Right cardiac atrium (tissue), 5 donors: ENCODE measurements at regions not wholly inside any gene's neighbourhood (a gene's known extent, or its start where the extent isn't known, plus 50 kb on each side); places are given as distances from the start of the nearest gene placed in this dataset.

Experiments
- ATAC-seq, 2 donors: fragments of 200-7000 bp; cut with Tn5 transposase; one replicate each; pipeline versions ENCODE4 v1.8.0 to v1.9.1; 2020; ENCODE audit warnings: moderate library complexity in 2 of 2, mild to moderate bottlenecking in 1 of 2
- DNase-seq, 3 donors: peaks; one replicate each; pipeline ENCODE4 v3.0.0-alpha.2; 2020
- H3K27ac ChIP-seq: one replicate; pipeline ENCODE4 v1.5.1; 2013; ENCODE audit warnings: mild to moderate bottlenecking, low read length, control low read depth, moderate library complexity
- H3K27me3 ChIP-seq: one replicate; pipeline ENCODE4 v1.6.1; 2013; ENCODE audit not compliant: control insufficient read depth, insufficient read depth
- H3K4me1 ChIP-seq: one replicate; pipeline ENCODE4 v1.6.1; 2013; ENCODE audit warnings: low read length; ENCODE audit not compliant: control insufficient read depth, insufficient read depth
- H3K4me3 ChIP-seq: one replicate; pipeline ENCODE4 v1.5.1; 2013; ENCODE audit warnings: low read length, control low read depth
- H3K9me3 ChIP-seq: one replicate; pipeline ENCODE4 v1.6.1; 2013; ENCODE audit warnings: low read length; ENCODE audit not compliant: control insufficient read depth
- WGBS: extraction: QIAGEN DNeasy Blood & Tissue Kit; methylation state at CpG from one replicate; pipeline ENCODE4 v1.1.7; 2013; 5-methylcytosine and 5-hydroxymethylcytosine counted together
- intact Hi-C, 4 donors: fragments of 100-400 bp; cut with DNase I; formaldehyde crosslinking; loops; one replicate each; pipeline versions ENCODE4 v1.11.0 to v1.14.0; 2022 to 2023
- donor health status: healthy with polysubstance abuse.
- donor health status: DM: no; HTN: yes; CAD: no.
- donor health status: DM: no; HTN: no; CAD: no.
- donor health status: DM: no; HTN: yes; CAD: no; lungs with severe emphysema.
- donor health status: DM: yes; HTN: yes; CAD: no.

DNA sequence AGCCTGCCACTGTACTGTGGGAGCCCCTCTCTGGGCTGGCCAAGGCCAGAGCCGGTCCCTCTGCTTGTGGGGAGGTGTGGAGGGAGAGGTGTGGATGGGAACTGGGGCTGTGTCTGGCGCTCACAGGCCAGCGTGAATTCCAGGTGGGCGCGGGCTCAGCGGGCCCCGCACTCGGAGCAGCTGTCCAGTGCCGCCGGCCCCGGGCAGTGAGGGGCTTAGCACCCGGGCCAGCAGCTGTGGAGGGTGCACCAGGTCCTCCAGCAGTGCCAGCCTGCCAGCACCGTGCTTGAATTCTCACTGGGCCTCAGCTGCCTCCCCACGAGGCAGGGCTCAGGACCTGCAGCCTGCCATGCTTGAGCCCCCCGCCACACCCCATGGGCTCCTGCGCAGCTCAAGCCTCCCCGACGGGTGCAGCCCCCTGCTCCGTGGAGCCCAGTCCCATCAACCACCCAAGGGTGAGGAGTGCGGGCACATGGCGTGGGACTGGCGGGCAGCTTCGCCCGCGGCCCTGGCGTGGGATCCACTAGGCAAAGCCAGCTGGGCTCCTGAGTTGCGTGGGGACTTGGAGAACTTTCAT is 69.5 kb upstream of the ABCA12 start:
- intact Hi-C loops, result no loop called here
- 89% methylated on average over 27 of the region's 27 CpGs for WGBS
- no peak overlapping the region for H3K4me3 ChIP-seq
- no peaks in the 10 kb centered on the region for H3K4me1 ChIP-seq
- DNase-seq (peak in 1 of 3 donors; percentile 41), ATAC-seq (no peak)
- no peaks in the 10 kb centered on the region for H3K9me3 ChIP-seq
- H3K27me3 ChIP-seq, result no peaks in the 10 kb centered on the region
- H3K27ac ChIP-seq, result no peak overlapping the region

DNA sequence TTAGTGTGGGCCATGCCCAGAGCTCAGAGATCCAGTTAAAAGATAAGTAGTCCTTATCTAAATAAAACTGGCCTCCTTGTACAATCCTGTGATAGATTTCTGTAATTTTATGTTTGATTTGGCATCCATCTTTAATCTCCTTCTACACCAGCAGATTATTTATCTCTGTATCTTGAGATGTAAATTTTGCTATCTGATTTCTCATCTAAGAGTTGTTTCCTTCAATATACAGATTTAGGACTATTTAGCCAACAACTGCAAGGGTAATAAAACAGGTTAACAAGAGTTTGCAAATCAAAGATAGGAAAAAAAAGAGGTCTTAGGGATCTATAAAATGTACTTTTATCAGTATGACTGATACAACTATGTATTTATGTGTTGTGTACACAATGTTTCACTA is 68.6 kb upstream of the ABCA12 start:
- Histone ChIP-seq H3K4me3 (no peak overlapping the region), H3K27ac (no peak overlapping the region), H3K9me3 (no peaks in the 10 kb centered on the region), H3K27me3 (no peaks in the 10 kb centered on the region), H3K4me1 (no peaks in the 10 kb centered on the region)
- DNase-seq (no peak), ATAC-seq (no peak)
- intact Hi-C loops, result no loop called here

DNA sequence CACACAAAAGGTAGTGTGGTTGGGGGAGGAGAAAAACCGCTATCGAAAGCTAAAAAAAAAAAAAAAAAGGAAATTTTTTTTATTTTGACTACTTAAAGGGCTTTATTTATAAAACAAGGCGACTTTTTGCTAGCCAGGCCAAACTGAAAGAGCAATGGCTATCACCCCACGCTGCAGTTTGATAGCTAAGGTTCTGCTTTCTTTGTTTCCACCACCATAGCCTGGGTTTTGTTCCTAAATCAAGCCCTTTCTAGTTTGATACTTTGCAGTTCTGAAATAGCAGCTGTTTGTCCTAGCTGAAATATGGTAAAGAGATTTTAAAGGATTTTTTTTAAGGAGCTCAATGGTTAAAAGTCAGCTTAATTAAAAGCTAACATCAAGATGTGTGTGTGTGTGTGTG is 67.4 kb upstream of the ABCA12 start:
- no peak for ATAC-seq
- H3K27me3 ChIP-seq, result no peaks in the 10 kb centered on the region
- DNase-seq, result no peak
- intact Hi-C loops, result no loop called here
- H3K4me1 ChIP-seq, result no peaks in the 10 kb centered on the region
- no peaks in the 10 kb centered on the region for H3K9me3 ChIP-seq
- no peak overlapping the region for H3K4me3 ChIP-seq
- no peak overlapping the region for H3K27ac ChIP-seq
- WGBS, result 84% methylated on average over 4 of the region's 4 CpGs

DNA sequence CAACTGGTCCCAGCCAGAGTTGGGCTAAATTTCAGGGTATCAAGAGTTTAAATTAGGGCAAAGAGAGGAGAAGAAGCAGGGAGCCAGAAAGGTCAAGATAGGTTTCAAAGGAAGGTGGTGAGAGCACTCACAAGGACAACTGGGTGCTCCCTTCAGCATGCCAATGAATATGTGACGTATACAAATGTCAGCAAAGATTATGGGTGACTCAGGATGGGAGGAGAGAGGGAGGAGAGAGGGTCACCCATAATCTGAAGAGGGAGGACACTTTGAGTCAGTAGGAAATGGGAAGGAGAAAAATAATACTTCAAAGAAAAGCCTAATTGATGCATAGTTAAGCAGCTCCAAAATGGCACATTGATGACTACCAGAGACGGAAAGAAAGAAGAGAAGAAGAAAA is 53.1 kb upstream of the ABCA12 start:
- 78% methylated on average over 2 of the region's 2 CpGs for WGBS
- H3K9me3 ChIP-seq, result no peaks in the 10 kb centered on the region
- no peaks in the 10 kb centered on the region for H3K27me3 ChIP-seq
- no peak overlapping the region for H3K4me3 ChIP-seq
- H3K27ac ChIP-seq, result no peak overlapping the region
- intact Hi-C loops, result no loop called here
- no peaks in the 10 kb centered on the region for H3K4me1 ChIP-seq
- DNase-seq, result no peak
- ATAC-seq, result no peak

DNA sequence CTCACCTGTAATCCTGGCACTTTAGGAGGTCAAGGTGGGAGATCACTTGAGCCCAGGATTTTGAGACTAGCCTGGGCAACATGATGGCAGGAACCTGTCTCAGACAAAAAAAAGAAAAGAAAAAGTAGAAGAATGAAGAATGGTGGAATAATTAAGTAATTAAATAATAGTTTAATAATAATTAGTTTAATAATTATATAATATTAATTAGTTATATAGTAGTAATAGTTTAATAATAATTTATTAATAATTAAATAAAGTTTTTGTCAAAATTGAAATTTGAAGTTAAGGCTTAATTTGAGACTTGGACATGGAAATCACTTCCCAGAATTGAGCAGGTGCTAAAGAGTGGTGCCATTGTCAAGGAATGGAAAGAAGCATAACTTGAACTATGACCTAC is 52.2 kb upstream of the ABCA12 start:
- no peak overlapping the region for H3K27ac ChIP-seq
- intact Hi-C loops, result no loop called here
- no peak for ATAC-seq
- H3K4me1 ChIP-seq, result no peaks in the 10 kb centered on the region
- DNase-seq, result no peak
- no peaks in the 10 kb centered on the region for H3K9me3 ChIP-seq
- H3K27me3 ChIP-seq, result no peaks in the 10 kb centered on the region
- no peak overlapping the region for H3K4me3 ChIP-seq

DNA sequence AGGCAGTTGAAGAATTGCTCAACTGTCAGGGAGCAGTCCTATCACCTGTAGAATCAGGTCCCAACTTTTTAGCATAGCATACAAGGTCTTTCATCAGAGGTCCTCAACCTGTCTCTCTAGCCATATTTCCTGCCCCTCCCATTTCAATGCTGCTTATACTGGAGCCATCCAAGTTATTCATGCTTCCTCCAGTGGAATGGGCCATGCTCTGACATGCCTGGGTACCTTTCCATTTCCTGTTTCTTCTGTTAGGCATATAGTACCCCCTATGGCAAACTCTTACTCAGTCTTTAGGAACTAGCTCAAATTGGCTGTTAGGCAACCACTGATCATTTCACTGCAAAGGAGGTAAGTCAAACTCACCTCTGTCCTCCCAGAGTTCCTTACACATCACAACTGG is 51.0 kb upstream of the ABCA12 start:
- ATAC-seq (no peak), DNase-seq (no peak)
- Histone ChIP-seq H3K9me3 (no peaks in the 10 kb centered on the region), H3K27ac (no peak overlapping the region), H3K4me3 (no peak overlapping the region), H3K4me1 (no peaks in the 10 kb centered on the region), H3K27me3 (no peaks in the 10 kb centered on the region)
- intact Hi-C loops, result no loop called here
